Activated B cell treated with CpG ODN at 0.5 μM for 24 hours (primary cell): ENCODE measurements at regions not wholly inside any gene's neighbourhood (a gene's known extent, or its start where the extent isn't known, plus 50 kb on each side); places are given as distances from the start of the nearest gene placed in this dataset.

Source experiments
- ATAC-seq: fragments of 200-7000 bp; cut with Tn5 transposase; one replicate; pipeline ENCODE4 v1.10.0; 2021; ENCODE audit warnings: low read depth, mild to moderate bottlenecking, moderate library complexity
- CTCF ChIA-PET: fragments of 350-600 bp; sonication (Branson Sonifier 250); formaldehyde crosslinking; loops from one replicate; lab custom pipeline; 2021; ENCODE audit warnings: antibody characterized with exemption; lab: Charles Lee
- POLR2A ChIA-PET: fragments of 350-600 bp; sonication (Branson Sonifier 250); formaldehyde crosslinking; loops from one replicate; lab custom pipeline; 2021; ENCODE audit warnings: antibody characterized with exemption; lab: Charles Lee
- DNase-seq: peaks from one replicate; pipeline ENCODE4 v3.0.0; 2022
- H3K27ac Mint-ChIP-seq: one replicate; pipeline ENCODE4 v1.8.0; 2020; ENCODE audit warnings: mixed read lengths
- H3K27me3 Mint-ChIP-seq: one replicate; pipeline ENCODE4 v1.8.0; 2021; ENCODE audit warnings: mixed read lengths
- H3K36me3 Mint-ChIP-seq: one replicate; pipeline ENCODE4 v1.8.0; 2021; ENCODE audit warnings: low read depth, mixed read lengths
- H3K4me1 Mint-ChIP-seq: one replicate; pipeline ENCODE4 v1.8.0; 2021; ENCODE audit warnings: mixed read lengths
- H3K4me3 Mint-ChIP-seq: one replicate; pipeline ENCODE4 v1.8.0; 2020; ENCODE audit warnings: mild to moderate bottlenecking, mixed read lengths
- H3K9me3 Mint-ChIP-seq: one replicate; pipeline ENCODE4 v1.8.0; 2020; ENCODE audit warnings: mixed read lengths
- intact Hi-C: fragments of 100-400 bp; cut with micrococcal nuclease; formaldehyde crosslinking; loops from one replicate; pipeline ENCODE4 v1.15.1; 2024
- TF ChIP-seq, protein P1 (sequence below): fragments of 200-600 bp; IDR thresholded peaks from one replicate; pipeline ENCODE4 v1.8.0; 2022; ENCODE audit warnings: antibody characterized with exemption, mild to moderate bottlenecking

DNA sequence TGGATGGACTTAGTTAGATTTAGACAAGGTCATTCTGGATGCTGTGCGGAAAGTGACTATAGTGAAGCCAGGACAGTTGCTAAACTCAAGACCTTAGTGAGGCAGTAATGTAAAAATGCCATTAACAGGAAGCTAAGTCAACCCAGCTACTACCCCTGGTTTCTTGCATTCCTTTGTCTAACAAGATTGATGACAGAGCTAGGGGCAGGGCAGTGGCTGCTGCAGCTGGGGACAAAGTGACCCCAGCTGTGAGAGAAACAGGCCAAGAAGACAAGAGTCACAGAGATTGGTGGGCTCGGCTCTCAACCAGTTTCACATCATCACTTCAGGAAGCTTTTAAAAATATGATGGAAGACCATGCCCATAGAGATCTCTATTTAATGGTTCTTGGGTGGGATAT lies 110.4 kb upstream of the POU2AF2 start:
- DNase-seq = no peak
- H3K36me3 Mint-ChIP-seq = no peaks in the 10 kb centered on the region
- peaks cover 2% of the 10 kb centered on the region for H3K27me3 Mint-ChIP-seq
- ChIA-PET CTCF (no interaction called here), POLR2A (no interaction called here)
- TF ChIP-seq, protein P1, sequence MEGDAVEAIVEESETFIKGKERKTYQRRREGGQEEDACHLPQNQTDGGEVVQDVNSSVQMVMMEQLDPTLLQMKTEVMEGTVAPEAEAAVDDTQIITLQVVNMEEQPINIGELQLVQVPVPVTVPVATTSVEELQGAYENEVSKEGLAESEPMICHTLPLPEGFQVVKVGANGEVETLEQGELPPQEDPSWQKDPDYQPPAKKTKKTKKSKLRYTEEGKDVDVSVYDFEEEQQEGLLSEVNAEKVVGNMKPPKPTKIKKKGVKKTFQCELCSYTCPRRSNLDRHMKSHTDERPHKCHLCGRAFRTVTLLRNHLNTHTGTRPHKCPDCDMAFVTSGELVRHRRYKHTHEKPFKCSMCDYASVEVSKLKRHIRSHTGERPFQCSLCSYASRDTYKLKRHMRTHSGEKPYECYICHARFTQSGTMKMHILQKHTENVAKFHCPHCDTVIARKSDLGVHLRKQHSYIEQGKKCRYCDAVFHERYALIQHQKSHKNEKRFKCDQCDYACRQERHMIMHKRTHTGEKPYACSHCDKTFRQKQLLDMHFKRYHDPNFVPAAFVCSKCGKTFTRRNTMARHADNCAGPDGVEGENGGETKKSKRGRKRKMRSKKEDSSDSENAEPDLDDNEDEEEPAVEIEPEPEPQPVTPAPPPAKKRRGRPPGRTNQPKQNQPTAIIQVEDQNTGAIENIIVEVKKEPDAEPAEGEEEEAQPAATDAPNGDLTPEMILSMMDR = no peak
- H3K27ac Mint-ChIP-seq = no peak overlapping the region
- no peak for ATAC-seq
- no peak overlapping the region for H3K4me3 Mint-ChIP-seq
- H3K4me1 Mint-ChIP-seq = peaks cover 12% of the 10 kb centered on the region
- H3K9me3 Mint-ChIP-seq = peaks cover 4% of the 10 kb centered on the region
- intact Hi-C loops = no loop called here

DNA sequence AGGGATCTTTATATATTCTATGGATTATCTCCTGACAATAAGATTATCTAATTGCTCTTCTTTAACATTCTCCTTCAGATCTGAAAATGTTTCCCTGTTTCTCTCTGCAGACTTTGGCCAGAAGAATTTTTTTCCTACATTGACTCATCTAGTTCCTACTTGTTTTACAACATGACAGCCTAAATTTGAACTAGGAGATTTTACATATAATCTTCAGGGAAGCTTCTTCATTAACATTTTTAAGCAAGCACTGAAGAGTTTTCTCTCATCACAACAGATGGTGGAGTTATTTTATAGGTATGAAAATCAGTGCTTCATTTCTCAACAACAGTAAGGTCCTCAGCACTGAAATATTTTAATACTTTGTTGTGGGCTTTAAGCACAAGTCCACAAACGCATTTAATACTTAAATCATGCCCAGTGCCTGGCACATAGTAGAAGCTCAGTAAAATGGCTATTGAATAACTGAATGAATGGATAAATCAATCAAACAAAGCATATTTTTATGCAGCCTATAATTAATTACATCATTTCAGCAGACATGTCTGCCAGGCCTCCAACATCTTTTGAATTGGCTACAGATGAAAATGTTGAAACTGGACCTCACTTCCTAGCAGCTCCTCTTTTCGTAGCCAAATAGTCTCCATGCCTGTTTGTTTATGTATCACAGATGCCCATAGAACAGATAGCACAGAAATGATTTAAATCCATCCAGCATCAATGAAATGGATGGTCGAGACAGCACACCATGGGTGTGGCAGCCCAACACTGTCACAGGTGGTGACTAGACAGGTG lies 117.3 kb upstream of the POU2AF2 start:
- peaks cover 9% of the 10 kb centered on the region for H3K4me1 Mint-ChIP-seq
- H3K9me3 Mint-ChIP-seq = peaks cover 4% of the 10 kb centered on the region
- peaks cover 2% of the 10 kb centered on the region for H3K27me3 Mint-ChIP-seq
- CTCF ChIA-PET = no interaction called here
- no peaks in the 10 kb centered on the region for H3K36me3 Mint-ChIP-seq
- no peak overlapping the region for H3K27ac Mint-ChIP-seq
- DNase-seq = no peak
- TF ChIP-seq, protein P1 = no peak
- no peak overlapping the region for H3K4me3 Mint-ChIP-seq
- intact Hi-C loops = no loop called here
- no peak for ATAC-seq
- POLR2A ChIA-PET = no interaction called here

DNA sequence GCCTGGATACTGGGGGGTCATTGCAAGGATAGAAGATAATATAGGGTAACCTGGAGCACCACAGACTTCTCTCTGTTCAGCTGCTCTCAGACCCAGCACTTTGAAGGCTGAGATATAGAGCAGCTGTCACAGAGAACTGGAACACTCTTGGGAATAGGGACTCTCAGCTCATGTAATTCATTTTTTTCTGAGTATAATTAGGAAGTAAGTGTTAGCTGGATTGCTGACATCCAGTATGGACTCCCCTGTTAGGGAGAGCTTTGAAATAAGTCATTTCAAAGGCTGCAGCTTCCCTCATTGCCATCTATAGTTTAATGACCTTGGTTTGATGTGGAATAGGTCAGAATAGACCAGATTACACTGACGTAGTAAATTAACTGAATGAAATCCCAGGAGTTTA lies 120.8 kb upstream of the POU2AF2 start:
- intact Hi-C loops = no loop called here
- CTCF ChIA-PET = no interaction called here
- TF ChIP-seq, protein P1 = no peak
- no peak for DNase-seq
- H3K4me1 Mint-ChIP-seq = peaks cover 15% of the 10 kb centered on the region
- no peaks in the 10 kb centered on the region for H3K36me3 Mint-ChIP-seq
- no peaks in the 10 kb centered on the region for H3K9me3 Mint-ChIP-seq
- H3K4me3 Mint-ChIP-seq = no peak overlapping the region
- POLR2A ChIA-PET = no interaction called here
- peaks cover 2% of the 10 kb centered on the region for H3K27me3 Mint-ChIP-seq
- no peak for ATAC-seq
- no peak overlapping the region for H3K27ac Mint-ChIP-seq

DNA sequence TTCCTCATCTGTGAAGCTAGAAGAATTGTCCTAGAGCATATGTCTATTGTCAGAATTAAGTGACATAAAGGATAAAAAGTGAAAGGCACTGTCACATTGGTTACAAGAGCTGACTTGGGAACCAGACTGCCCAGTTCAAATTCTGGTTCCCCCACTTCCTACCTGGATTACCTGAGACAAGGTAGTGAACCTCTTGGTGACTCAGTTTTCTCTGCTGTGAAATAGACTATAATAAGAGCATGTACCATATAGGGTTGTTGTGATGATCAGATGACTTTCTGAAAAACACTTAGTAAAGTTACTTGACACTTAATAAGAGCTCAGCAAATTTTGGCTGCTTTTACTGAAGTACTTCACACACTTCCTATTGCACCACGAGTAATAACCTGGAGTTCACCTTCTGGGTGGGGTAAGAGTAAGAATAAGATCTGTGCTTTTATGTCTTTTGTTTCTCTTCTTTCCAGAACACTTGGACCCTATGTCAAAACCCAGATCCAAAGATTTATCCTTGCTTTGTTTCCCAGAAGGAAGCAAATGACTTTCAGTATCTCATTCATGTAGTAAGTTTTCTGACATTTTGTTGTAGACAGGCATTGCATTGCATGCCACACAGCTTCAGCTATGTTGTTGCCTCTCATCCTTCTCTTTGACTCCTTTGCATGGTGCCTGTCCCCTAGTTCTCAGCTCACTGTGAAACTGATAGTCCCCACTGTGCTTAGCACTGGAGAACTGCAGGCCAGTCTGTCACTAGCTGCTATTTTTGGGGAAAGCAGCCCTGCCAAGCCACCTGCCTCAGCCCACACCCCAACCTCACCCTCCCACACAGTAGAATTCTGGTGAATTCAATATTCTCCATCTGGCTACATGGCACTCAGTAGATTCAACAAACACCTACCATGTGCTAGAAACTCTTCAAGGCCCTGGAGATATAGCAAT lies 121.8 kb upstream of the POU2AF2 start:
- H3K4me3 Mint-ChIP-seq = no peak overlapping the region
- peaks cover 15% of the 10 kb centered on the region for H3K4me1 Mint-ChIP-seq
- no peaks in the 10 kb centered on the region for H3K9me3 Mint-ChIP-seq
- ChIA-PET CTCF (interaction anchor here (0.5 kb wide), 1 partner anchor 18 kb away, joined by 3 read pairs; no protein-coding TSS in a partner anchor), POLR2A (no interaction called here)
- H3K36me3 Mint-ChIP-seq = no peaks in the 10 kb centered on the region
- DNase-seq (no peak), ATAC-seq (no peak)
- TF ChIP-seq, protein P1 = no peak
- intact Hi-C loops = no loop called here
- H3K27me3 Mint-ChIP-seq = peaks cover 2% of the 10 kb centered on the region
- no peak overlapping the region for H3K27ac Mint-ChIP-seq
